ENCODE measurements at regions not wholly inside any gene's neighbourhood (a gene's known extent, or its start where the extent isn't known, plus 50 kb on each side); places are given as distances from the start of the nearest gene placed in this dataset.

GRCh38 chr6:145279551-145279950 lies 455.8 kb downstream of the EPM2A start:
- Mint-ChIP-seq H3K4me3 (no peak overlapping the region), H3K4me1 (no peaks in the 10 kb centered on the region; the same call in 1 of the 3 replicates)
- H3F3A ChIP-seq (replicated peaks; ENCODE audit: low read depth), result no peaks in the 10 kb centered on the region

More at GRCh38 chr6:145279551-145279950, 455.8 kb downstream of the EPM2A start:
- H3K27ac ChIP-seq (ENCODE audit: low read depth), result no peak overlapping the region
- Mint-ChIP-seq H3K27ac (no peak overlapping the region), H3K27me3 (ENCODE audit: insufficient read depth, low read depth, poor library complexity) (no peaks in the 10 kb centered on the region), H3K36me3 (ENCODE audit: low read depth) (no peaks in the 10 kb centered on the region), H3K9me3 (peaks cover 4% of the 10 kb centered on the region; the same call in 1 of the 3 replicates)
- H3K9me2 ChIP-seq (ENCODE audit: insufficient read depth), result no peaks in the 10 kb centered on the region
- no peaks in the 10 kb centered on the region for H3K4me1 ChIP-seq (ENCODE audit: insufficient read depth)
- no peak for DNase-seq (ENCODE audit: low spot score)
- no peaks in the 10 kb centered on the region for H3K79me2 ChIP-seq (replicated peaks; ENCODE audit: insufficient read depth)
- H3K36me3 ChIP-seq (ENCODE audit: insufficient read depth), result no peaks in the 10 kb centered on the region
- no peaks in the 10 kb centered on the region for H3K27me3 ChIP-seq (ENCODE audit: insufficient read depth)
- TF ChIP-seq JUNB (IDR thresholded peaks at IDR 0.05; ENCODE audit: unreplicated experiment), result no peak
- TF ChIP-seq ZNF462 (CRISPR knock-in tag; IDR thresholded peaks at IDR 0.05), result no peak
- no peak for TF ChIP-seq CTCF (conservative IDR thresholded peaks at IDR 0.05; ENCODE audit: low read depth in 2 of 2)
- TF ChIP-seq EZH2 (IDR thresholded peaks at IDR 0.05; ENCODE audit: low read depth, unreplicated experiment), result no peak
- no peak for TF ChIP-seq CREB1 (CRISPR knock-in tag; IDR thresholded peaks at IDR 0.05; ENCODE audit: low read depth)
- TF ChIP-seq EZH2phosphoT487 (IDR thresholded peaks at IDR 0.05; ENCODE audit: unreplicated experiment), result no peak
- no peak for TF ChIP-seq ZNF114 (CRISPR knock-in tag; IDR thresholded peaks at IDR 0.05)
- TF ChIP-seq STAT1 (IDR thresholded peaks at IDR 0.05; ENCODE audit: unreplicated experiment), result no peak
- TF ChIP-seq NANOG (IDR thresholded peaks at IDR 0.05; ENCODE audit: borderline replicate concordance), result no peak
- no peak for TF ChIP-seq ZNF331 (CRISPR knock-in tag; IDR thresholded peaks at IDR 0.05; ENCODE audit: low read depth)
- no peak for TF ChIP-seq ETS1 (IDR thresholded peaks at IDR 0.05)
- no peak for TF ChIP-seq POLR2AphosphoS5 (IDR thresholded peaks at IDR 0.05; ENCODE audit: low read depth)
- TF ChIP-seq REST (IDR thresholded peaks at IDR 0.05; ENCODE audit: unreplicated experiment), result no peak
- no peak overlapping the region for H3K4me3 ChIP-seq
- no peak overlapping the region for H2AFZ ChIP-seq
- no peak overlapping the region for H3K4me2 ChIP-seq
- no peaks in the 10 kb centered on the region for H4K20me1 ChIP-seq (replicated peaks; ENCODE audit: insufficient read depth)
- ATAC-seq, result no peak

Measured in GM23338 (cell line).